ENCODE measurements at regions not wholly inside any gene's neighbourhood (a gene's known extent, or its start where the extent isn't known, plus 50 kb on each side); places are given as distances from the start of the nearest gene placed in this dataset.

DNA sequence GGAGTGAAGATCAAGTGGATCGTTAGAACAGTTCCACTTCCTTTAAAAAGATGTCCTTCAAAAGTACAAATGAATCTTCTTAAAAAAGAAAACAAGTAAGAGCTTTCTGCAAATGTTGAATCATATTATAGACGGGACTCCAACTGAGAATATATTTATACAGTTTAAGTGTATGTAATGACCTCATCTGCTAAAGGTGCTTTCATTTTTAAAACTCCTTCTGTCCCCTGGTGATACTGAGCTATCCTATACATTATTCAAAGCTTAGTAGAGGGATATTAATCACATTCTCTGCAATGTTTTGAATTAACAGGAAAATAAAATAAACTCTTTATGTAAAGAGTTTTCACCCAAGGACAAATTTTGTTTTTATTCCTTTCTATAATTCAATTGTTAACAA is 420.7 kb upstream of the SLC8A1 start:
- Histone ChIP-seq H3K9ac (ENCODE audit: low read depth in 1 of 2, low read length in 2 of 2) (no peak overlapping the region), H3K4me3 (ENCODE audit: low read depth in 1 of 2, low read length in 2 of 2) (no peak overlapping the region), H3K9me3 (ENCODE audit: control insufficient read depth in 1 of 2, low read length in 2 of 2) (no peaks in the 10 kb centered on the region), H3K36me3 (ENCODE audit: control insufficient read depth in 1 of 2, insufficient read depth in 2 of 2, low read length in 2 of 2) (no peaks in the 10 kb centered on the region), H3K27ac (ENCODE audit: low read depth, low read length) (no peak overlapping the region), H3K4me1 (ENCODE audit: control insufficient read depth in 1 of 2, insufficient read depth in 2 of 2, low read length in 2 of 2) (no peaks in the 10 kb centered on the region), H3K27me3 (ENCODE audit: control insufficient read depth in 1 of 2, insufficient read depth in 2 of 2, low read length in 2 of 2) (no peaks in the 10 kb centered on the region)

- Histone ChIP-seq H3K4me3 (ENCODE audit: low read depth in 1 of 2, low read length in 2 of 2) (no peak overlapping the region), H3K36me3 (ENCODE audit: control insufficient read depth in 1 of 2, insufficient read depth in 2 of 2, low read length in 2 of 2) (no peaks in the 10 kb centered on the region), H3K4me1 (ENCODE audit: control insufficient read depth in 1 of 2, insufficient read depth in 2 of 2, low read length in 2 of 2) (no peaks in the 10 kb centered on the region), H3K9ac (ENCODE audit: low read depth in 1 of 2, low read length in 2 of 2) (no peak overlapping the region), H3K9me3 (ENCODE audit: control insufficient read depth in 1 of 2, low read length in 2 of 2) (no peaks in the 10 kb centered on the region), H3K27ac (ENCODE audit: low read depth, low read length) (no peak overlapping the region), H3K27me3 (ENCODE audit: control insufficient read depth in 1 of 2, insufficient read depth in 2 of 2, low read length in 2 of 2) (no peaks in the 10 kb centered on the region)
Measured at GRCh38 chr2:40874380-40874779, 422.5 kb upstream of the SLC8A1 start.

DNA sequence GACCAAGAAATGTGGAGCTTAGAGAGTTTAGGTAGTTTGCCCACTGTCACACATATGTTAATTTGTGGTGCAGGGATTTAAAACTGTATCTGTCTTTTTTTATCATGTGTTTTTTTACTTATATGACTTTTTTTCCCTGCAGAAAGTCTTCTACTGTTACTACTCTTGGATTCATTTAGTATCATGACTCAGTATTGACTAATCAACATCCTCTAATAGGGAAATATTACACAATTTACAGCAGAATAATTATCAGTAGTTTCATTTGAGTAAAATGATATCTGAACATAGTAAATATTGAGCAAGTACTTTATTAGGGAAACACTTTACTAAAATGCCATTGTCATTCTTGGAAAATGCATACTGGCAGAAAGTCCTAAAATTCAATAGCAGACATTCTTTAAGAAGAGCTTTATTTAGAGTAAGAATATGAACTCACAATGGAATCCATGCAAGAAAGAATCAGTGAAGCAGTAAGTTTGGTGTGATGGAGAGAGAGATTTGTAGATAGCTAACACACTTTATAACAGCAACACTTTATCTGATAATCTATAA is 425.9 kb upstream of the SLC8A1 start:
- Histone ChIP-seq H3K27me3 (ENCODE audit: control insufficient read depth in 1 of 2, insufficient read depth in 2 of 2, low read length in 2 of 2) (no peaks in the 10 kb centered on the region), H3K9me3 (ENCODE audit: control insufficient read depth in 1 of 2, low read length in 2 of 2) (no peaks in the 10 kb centered on the region), H3K4me3 (ENCODE audit: low read depth in 1 of 2, low read length in 2 of 2) (no peak overlapping the region), H3K27ac (ENCODE audit: low read depth, low read length) (no peak overlapping the region), H3K36me3 (ENCODE audit: control insufficient read depth in 1 of 2, insufficient read depth in 2 of 2, low read length in 2 of 2) (no peaks in the 10 kb centered on the region), H3K4me1 (ENCODE audit: control insufficient read depth in 1 of 2, insufficient read depth in 2 of 2, low read length in 2 of 2) (no peaks in the 10 kb centered on the region), H3K9ac (ENCODE audit: low read depth in 1 of 2, low read length in 2 of 2) (no peak overlapping the region)

DNA sequence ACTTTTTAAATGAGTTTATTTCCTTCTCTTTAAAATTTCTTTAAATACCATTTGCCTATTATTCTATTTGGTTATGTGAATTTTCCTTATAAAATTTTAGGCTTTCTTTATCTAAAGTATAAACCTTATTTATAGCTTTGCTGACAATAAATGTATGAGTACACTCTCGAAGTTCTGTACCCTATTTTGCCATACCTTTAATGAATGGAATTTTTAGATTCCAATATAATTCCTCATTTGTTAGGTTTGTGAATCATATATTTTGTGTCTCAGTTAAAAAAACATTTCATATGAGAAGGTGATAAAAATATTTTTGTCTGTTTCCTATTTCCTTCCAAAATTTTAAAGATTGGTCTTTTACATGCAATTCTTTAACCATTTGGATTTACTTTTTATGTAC is 427.4 kb upstream of the SLC8A1 start:
- Histone ChIP-seq H3K27me3 (ENCODE audit: control insufficient read depth in 1 of 2, insufficient read depth in 2 of 2, low read length in 2 of 2) (no peaks in the 10 kb centered on the region), H3K36me3 (ENCODE audit: control insufficient read depth in 1 of 2, insufficient read depth in 2 of 2, low read length in 2 of 2) (no peaks in the 10 kb centered on the region), H3K9ac (ENCODE audit: low read depth in 1 of 2, low read length in 2 of 2) (no peak overlapping the region), H3K4me3 (ENCODE audit: low read depth in 1 of 2, low read length in 2 of 2) (no peak overlapping the region), H3K27ac (ENCODE audit: low read depth, low read length) (no peak overlapping the region), H3K9me3 (ENCODE audit: control insufficient read depth in 1 of 2, low read length in 2 of 2) (no peaks in the 10 kb centered on the region), H3K4me1 (ENCODE audit: control insufficient read depth in 1 of 2, insufficient read depth in 2 of 2, low read length in 2 of 2) (no peaks in the 10 kb centered on the region)

- Histone ChIP-seq H3K9ac (ENCODE audit: low read depth in 1 of 2, low read length in 2 of 2) (no peak overlapping the region), H3K9me3 (ENCODE audit: control insufficient read depth in 1 of 2, low read length in 2 of 2) (no peaks in the 10 kb centered on the region)
Measured at GRCh38 chr2:40886100-40886499, 434.2 kb upstream of the SLC8A1 start.

DNA sequence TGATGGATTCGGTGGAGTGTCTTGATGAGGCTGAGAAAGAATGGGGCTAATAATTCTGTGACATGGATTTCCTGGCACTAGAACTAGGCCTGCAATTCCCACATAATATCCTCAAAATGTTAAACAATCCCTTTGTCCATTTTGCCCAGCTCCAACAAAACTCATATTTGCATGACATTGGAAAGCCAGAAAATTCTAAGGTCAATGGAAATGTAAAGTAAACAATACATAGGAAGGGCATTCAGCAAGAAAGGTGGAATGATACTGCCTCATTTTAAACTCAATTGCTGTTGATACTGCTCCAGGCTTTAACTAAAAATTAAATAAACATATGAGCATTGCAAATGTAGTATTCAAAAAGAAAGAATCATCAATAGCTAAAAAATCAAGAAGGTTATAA is 434.8 kb upstream of the SLC8A1 start:
- H3K36me3 ChIP-seq (ENCODE audit: control insufficient read depth in 1 of 2, insufficient read depth in 2 of 2, low read length in 2 of 2), result no peaks in the 10 kb centered on the region
- H3K27me3 ChIP-seq (ENCODE audit: control insufficient read depth in 1 of 2, insufficient read depth in 2 of 2, low read length in 2 of 2), result no peaks in the 10 kb centered on the region
- H3K27ac ChIP-seq (ENCODE audit: low read depth, low read length), result no peak overlapping the region
- H3K9ac ChIP-seq (ENCODE audit: low read depth in 1 of 2, low read length in 2 of 2), result no peak overlapping the region
- no peaks in the 10 kb centered on the region for H3K9me3 ChIP-seq (ENCODE audit: control insufficient read depth in 1 of 2, low read length in 2 of 2)
- no peak overlapping the region for H3K4me3 ChIP-seq (ENCODE audit: low read depth in 1 of 2, low read length in 2 of 2)
- no peaks in the 10 kb centered on the region for H3K4me1 ChIP-seq (ENCODE audit: control insufficient read depth in 1 of 2, insufficient read depth in 2 of 2, low read length in 2 of 2)

More at GRCh38 chr2:40886100-40886499, 434.2 kb upstream of the SLC8A1 start:
- Histone ChIP-seq H3K36me3 (ENCODE audit: control insufficient read depth in 1 of 2, insufficient read depth in 2 of 2, low read length in 2 of 2) (no peaks in the 10 kb centered on the region), H3K4me1 (ENCODE audit: control insufficient read depth in 1 of 2, insufficient read depth in 2 of 2, low read length in 2 of 2) (no peaks in the 10 kb centered on the region), H3K27ac (ENCODE audit: low read depth, low read length) (no peak overlapping the region), H3K27me3 (ENCODE audit: control insufficient read depth in 1 of 2, insufficient read depth in 2 of 2, low read length in 2 of 2) (no peaks in the 10 kb centered on the region), H3K4me3 (ENCODE audit: low read depth in 1 of 2, low read length in 2 of 2) (no peak overlapping the region)

DNA sequence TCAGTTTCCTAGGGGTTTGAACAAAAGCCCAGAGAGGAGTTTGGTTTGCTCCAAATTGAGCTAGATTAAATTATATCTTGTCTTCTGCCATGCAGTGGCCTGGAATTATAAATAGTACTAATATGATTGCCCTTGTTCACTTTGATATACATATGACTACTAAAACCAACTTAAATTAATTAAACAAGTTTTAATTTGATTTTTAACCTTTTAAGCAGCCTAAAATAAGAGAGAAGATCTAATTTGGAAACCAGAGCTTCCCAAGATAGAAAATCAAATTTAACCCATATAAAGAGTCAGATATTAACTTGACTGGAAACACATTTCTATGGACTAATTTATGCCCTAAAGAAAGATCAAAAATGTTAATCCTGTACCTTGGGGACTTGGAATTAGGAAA is 444.5 kb upstream of the SLC8A1 start:
- H3K4me3 ChIP-seq (ENCODE audit: low read depth in 1 of 2, low read length in 2 of 2), result no peak overlapping the region
- no peak overlapping the region for H3K9ac ChIP-seq (ENCODE audit: low read depth in 1 of 2, low read length in 2 of 2)
- H3K9me3 ChIP-seq (ENCODE audit: control insufficient read depth in 1 of 2, low read length in 2 of 2), result no peaks in the 10 kb centered on the region

DNA sequence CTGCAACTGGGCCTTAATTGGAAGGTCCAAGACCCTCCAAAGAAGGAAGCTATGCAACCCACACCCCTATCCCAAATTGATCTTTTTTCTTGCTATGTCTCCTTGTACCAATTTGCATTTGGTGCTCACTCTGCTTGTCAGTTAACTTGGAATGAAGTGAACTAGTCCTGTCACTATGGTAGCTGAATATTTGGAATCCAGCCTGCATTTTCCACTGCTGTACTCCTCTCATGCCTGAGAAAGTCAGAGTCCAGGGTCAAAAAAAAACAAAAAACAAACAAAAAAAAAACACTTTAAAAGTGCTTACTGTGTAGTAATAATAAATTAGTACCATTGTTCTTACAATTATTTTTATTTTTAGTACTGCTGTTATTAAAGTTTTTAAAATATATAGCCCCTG is 462.8 kb upstream of the SLC8A1 start:
- Histone ChIP-seq H3K36me3 (ENCODE audit: control insufficient read depth in 1 of 2, insufficient read depth in 2 of 2, low read length in 2 of 2) (no peaks in the 10 kb centered on the region), H3K4me3 (ENCODE audit: low read depth in 1 of 2, low read length in 2 of 2) (no peak overlapping the region), H3K4me1 (ENCODE audit: control insufficient read depth in 1 of 2, insufficient read depth in 2 of 2, low read length in 2 of 2) (no peaks in the 10 kb centered on the region), H3K27me3 (ENCODE audit: control insufficient read depth in 1 of 2, insufficient read depth in 2 of 2, low read length in 2 of 2) (no peaks in the 10 kb centered on the region), H3K9ac (ENCODE audit: low read depth in 1 of 2, low read length in 2 of 2) (no peak overlapping the region), H3K9me3 (ENCODE audit: control insufficient read depth in 1 of 2, low read length in 2 of 2) (no peaks in the 10 kb centered on the region), H3K27ac (ENCODE audit: low read depth, low read length) (no peak overlapping the region)

More for the DNA sequence above, 444.5 kb upstream of the SLC8A1 start:
- H3K27ac ChIP-seq (ENCODE audit: low read depth, low read length), result no peak overlapping the region
- H3K36me3 ChIP-seq (ENCODE audit: control insufficient read depth in 1 of 2, insufficient read depth in 2 of 2, low read length in 2 of 2), result no peaks in the 10 kb centered on the region
- H3K27me3 ChIP-seq (ENCODE audit: control insufficient read depth in 1 of 2, insufficient read depth in 2 of 2, low read length in 2 of 2), result no peaks in the 10 kb centered on the region
- no peaks in the 10 kb centered on the region for H3K4me1 ChIP-seq (ENCODE audit: control insufficient read depth in 1 of 2, insufficient read depth in 2 of 2, low read length in 2 of 2)

- Histone ChIP-seq H3K9ac (ENCODE audit: low read depth in 1 of 2, low read length in 2 of 2) (no peak overlapping the region), H3K36me3 (ENCODE audit: control insufficient read depth in 1 of 2, insufficient read depth in 2 of 2, low read length in 2 of 2) (no peaks in the 10 kb centered on the region), H3K27ac (ENCODE audit: low read depth, low read length) (no peak overlapping the region), H3K4me3 (ENCODE audit: low read depth in 1 of 2, low read length in 2 of 2) (no peak overlapping the region), H3K9me3 (ENCODE audit: control insufficient read depth in 1 of 2, low read length in 2 of 2) (no peaks in the 10 kb centered on the region), H3K4me1 (ENCODE audit: control insufficient read depth in 1 of 2, insufficient read depth in 2 of 2, low read length in 2 of 2) (no peaks in the 10 kb centered on the region), H3K27me3 (ENCODE audit: control insufficient read depth in 1 of 2, insufficient read depth in 2 of 2, low read length in 2 of 2) (no peaks in the 10 kb centered on the region)
Measured at GRCh38 chr2:40915651-40916050, 463.8 kb upstream of the SLC8A1 start.

DNA sequence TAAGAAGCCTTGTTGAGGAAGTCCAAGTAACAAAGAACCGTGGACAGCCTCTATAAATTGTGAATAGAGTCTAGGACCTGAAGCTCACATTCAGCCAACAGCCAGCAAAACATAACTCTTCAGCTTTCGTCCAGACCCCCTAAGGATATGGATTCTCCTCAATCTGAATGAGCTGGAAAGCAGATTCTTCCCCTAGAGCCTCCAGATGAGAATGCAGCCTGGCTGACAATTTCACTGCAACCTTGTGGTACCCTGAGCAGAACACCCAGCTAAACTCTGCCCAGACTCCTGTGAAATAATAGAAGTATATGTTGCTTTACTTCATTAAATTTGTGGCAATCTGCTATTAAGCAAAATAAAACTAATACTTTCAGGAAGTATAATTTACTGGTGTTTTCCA is 483.5 kb upstream of the SLC8A1 start:
- Histone ChIP-seq H3K9ac (ENCODE audit: low read depth in 1 of 2, low read length in 2 of 2) (no peak overlapping the region), H3K27me3 (ENCODE audit: control insufficient read depth in 1 of 2, insufficient read depth in 2 of 2, low read length in 2 of 2) (no peaks in the 10 kb centered on the region), H3K27ac (ENCODE audit: low read depth, low read length) (no peak overlapping the region), H3K4me3 (ENCODE audit: low read depth in 1 of 2, low read length in 2 of 2) (no peak overlapping the region), H3K36me3 (ENCODE audit: control insufficient read depth in 1 of 2, insufficient read depth in 2 of 2, low read length in 2 of 2) (no peaks in the 10 kb centered on the region), H3K4me1 (ENCODE audit: control insufficient read depth in 1 of 2, insufficient read depth in 2 of 2, low read length in 2 of 2) (no peaks in the 10 kb centered on the region), H3K9me3 (ENCODE audit: control insufficient read depth in 1 of 2, low read length in 2 of 2) (no peaks in the 10 kb centered on the region)

- H3K4me3 ChIP-seq (ENCODE audit: low read depth in 1 of 2, low read length in 2 of 2), result no peak overlapping the region
- H3K4me1 ChIP-seq (ENCODE audit: control insufficient read depth in 1 of 2, insufficient read depth in 2 of 2, low read length in 2 of 2), result no peaks in the 10 kb centered on the region
- no peak overlapping the region for H3K27ac ChIP-seq (ENCODE audit: low read depth, low read length)
- no peak overlapping the region for H3K9ac ChIP-seq (ENCODE audit: low read depth in 1 of 2, low read length in 2 of 2)
- H3K9me3 ChIP-seq (ENCODE audit: control insufficient read depth in 1 of 2, low read length in 2 of 2), result no peaks in the 10 kb centered on the region
- no peaks in the 10 kb centered on the region for H3K36me3 ChIP-seq (ENCODE audit: control insufficient read depth in 1 of 2, insufficient read depth in 2 of 2, low read length in 2 of 2)
- no peaks in the 10 kb centered on the region for H3K27me3 ChIP-seq (ENCODE audit: control insufficient read depth in 1 of 2, insufficient read depth in 2 of 2, low read length in 2 of 2)
Measured at GRCh38 chr2:40937284-40937683, 485.4 kb upstream of the SLC8A1 start.
